ENCODE measurements at regions not wholly inside any gene's neighbourhood (a gene's known extent, or its start where the extent isn't known, plus 50 kb on each side); places are given as distances from the start of the nearest gene placed in this dataset.
"Not testable (repeated sequence)": the region's sequence is repeated elsewhere in the genome, so short reads cannot be mapped to it uniquely, and the experiment has no call there.

DNA sequence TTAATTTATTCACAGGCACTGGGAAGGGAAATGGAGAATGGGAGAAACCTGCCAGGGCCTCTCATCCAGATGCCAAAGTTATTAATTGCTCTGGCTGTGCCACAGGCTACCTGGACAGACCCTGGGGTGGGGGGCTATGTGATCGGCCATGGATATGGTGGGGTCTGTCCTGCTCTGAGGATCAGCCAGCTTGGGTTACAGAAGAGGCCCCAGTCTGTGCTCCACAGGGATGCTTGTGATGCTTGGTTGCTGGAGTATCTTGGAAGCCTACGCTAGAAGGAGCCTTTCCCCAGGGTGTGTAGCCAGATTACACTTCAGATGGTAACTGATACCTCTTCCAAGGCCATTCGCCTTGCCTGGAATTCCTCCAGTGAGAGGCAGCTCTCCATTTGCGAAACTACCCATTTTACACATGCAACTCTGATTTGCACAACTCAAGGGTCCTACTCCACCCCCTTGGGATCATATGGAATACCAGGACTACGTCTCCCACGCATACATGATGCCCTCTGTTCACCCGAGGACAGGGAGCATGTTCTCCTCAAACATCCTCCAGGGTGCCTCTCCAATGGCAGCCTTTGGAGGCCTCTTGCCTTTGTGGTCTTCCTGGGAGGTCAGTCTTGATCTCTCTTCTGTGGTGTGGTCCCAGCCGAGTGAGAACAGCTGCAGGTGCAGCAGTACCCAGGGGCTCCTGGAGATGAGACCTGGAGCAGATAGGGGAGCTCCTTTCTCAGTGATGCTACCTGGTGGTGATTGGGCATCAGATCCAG lies 186.6 kb upstream of the TSHZ3 start:
- 58% methylated on average over 7 of the region's 8 CpGs for WGBS (ENCODE audit: insufficient coverage)
- Histone ChIP-seq H3K4me3 (ENCODE audit: low read length) (no peak overlapping the region), H3K27me3 (ENCODE audit: control insufficient read depth, insufficient read depth, low read length) (no peaks in the 10 kb centered on the region), H3K36me3 (ENCODE audit: control insufficient read depth, insufficient read depth, low read length) (no peaks in the 10 kb centered on the region), H3K9me3 (replicated peaks; ENCODE audit: control insufficient read depth, low read depth, low read length) (no peaks in the 10 kb centered on the region), H3K27ac (ENCODE audit: low read length) (no peak overlapping the region), H3K4me1 (ENCODE audit: control insufficient read depth, insufficient read depth, low read length) (no peaks in the 10 kb centered on the region)
- no peak for DNase-seq

DNA sequence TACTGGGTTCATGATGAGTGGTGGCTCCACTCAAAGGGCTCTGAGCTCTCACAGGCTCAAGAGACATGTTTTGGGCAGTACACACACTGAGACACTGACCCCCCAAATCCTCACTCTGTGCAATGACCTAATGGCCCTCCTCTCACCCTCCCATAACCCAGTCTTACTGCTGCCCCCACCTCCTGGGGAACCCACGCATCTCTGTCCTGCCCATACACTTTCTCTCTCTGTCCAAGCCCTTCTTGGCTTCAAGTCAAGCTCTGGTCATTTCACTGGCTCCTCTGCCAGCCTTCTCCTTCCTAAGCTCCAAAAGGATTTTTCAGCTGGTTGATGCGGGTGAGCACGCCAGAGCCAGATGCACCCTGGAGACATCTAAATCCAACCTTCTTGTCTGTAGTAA lies 187.9 kb upstream of the TSHZ3 start:
- 80% methylated on average over 1 of the region's 3 CpGs for WGBS (ENCODE audit: insufficient coverage)

DNA sequence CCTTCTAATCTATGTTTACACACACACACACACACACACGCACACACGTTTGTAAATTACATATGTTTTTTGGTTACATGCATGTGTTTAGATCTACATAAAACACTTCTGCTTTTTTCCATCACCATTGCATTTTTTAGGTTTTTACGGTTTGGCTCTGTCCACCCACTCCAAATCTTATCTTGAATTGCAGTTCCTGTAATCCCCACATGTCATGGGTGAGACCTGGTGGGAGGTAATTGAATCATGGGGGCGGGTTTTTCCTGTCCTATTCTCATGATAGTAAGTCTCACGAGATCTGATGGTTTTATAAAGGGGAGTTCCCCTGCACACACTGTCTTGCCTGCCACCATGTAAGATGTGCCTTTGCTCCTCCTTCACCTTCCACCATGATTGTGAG lies 188.7 kb upstream of the TSHZ3 start:
- H3K9me3 ChIP-seq (replicated peaks; ENCODE audit: control insufficient read depth, low read depth, low read length); H3K27me3 ChIP-seq (ENCODE audit: control insufficient read depth, insufficient read depth, low read length); H3K4me3 ChIP-seq (ENCODE audit: low read length); DNase-seq; H3K36me3 ChIP-seq (ENCODE audit: control insufficient read depth, insufficient read depth, low read length); H3K4me1 ChIP-seq (ENCODE audit: control insufficient read depth, insufficient read depth, low read length); H3K27ac ChIP-seq (ENCODE audit: low read length): not testable (repeated sequence)
- no CpG with 5 or more reads among the region's 5 CpGs for WGBS (ENCODE audit: insufficient coverage)

More for the DNA sequence above, 187.9 kb upstream of the TSHZ3 start:
- Histone ChIP-seq H3K4me1 (ENCODE audit: control insufficient read depth, insufficient read depth, low read length) (no peaks in the 10 kb centered on the region), H3K27me3 (ENCODE audit: control insufficient read depth, insufficient read depth, low read length) (no peaks in the 10 kb centered on the region), H3K36me3 (ENCODE audit: control insufficient read depth, insufficient read depth, low read length) (no peaks in the 10 kb centered on the region), H3K27ac (ENCODE audit: low read length) (no peak overlapping the region), H3K9me3 (replicated peaks; ENCODE audit: control insufficient read depth, low read depth, low read length) (no peaks in the 10 kb centered on the region), H3K4me3 (ENCODE audit: low read length) (no peak overlapping the region)
- DNase-seq: no peak

DNA sequence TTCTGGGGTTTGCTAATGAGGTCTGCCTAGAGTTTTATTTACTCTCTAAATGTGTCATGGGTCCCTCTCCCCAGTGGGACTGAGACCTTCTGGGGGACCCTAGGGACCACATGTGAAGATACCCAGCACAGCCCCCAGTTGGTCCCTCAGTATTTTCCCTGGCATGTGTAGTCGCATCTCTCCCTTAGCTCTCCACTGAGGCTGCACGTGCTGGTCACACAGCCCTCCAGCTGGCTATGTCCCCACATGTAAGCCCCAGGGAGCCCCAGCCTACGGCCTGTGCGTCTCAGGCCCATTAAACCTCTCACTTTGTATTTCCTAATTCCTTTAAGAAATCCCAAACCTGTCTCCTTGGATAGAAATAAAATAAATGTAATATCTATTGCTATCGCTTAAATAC lies 189.6 kb upstream of the TSHZ3 start:
- no peaks in the 10 kb centered on the region for H3K27me3 ChIP-seq (ENCODE audit: control insufficient read depth, insufficient read depth, low read length)
- no peaks in the 10 kb centered on the region for H3K9me3 ChIP-seq (replicated peaks; ENCODE audit: control insufficient read depth, low read depth, low read length)
- no peaks in the 10 kb centered on the region for H3K36me3 ChIP-seq (ENCODE audit: control insufficient read depth, insufficient read depth, low read length)
- no peak for DNase-seq
- H3K27ac ChIP-seq (ENCODE audit: low read length): no peak overlapping the region
- 34% methylated on average over 2 of the region's 5 CpGs for WGBS (ENCODE audit: insufficient coverage)
- H3K4me1 ChIP-seq (ENCODE audit: control insufficient read depth, insufficient read depth, low read length): no peaks in the 10 kb centered on the region
- H3K4me3 ChIP-seq (ENCODE audit: low read length): no peak overlapping the region

DNA sequence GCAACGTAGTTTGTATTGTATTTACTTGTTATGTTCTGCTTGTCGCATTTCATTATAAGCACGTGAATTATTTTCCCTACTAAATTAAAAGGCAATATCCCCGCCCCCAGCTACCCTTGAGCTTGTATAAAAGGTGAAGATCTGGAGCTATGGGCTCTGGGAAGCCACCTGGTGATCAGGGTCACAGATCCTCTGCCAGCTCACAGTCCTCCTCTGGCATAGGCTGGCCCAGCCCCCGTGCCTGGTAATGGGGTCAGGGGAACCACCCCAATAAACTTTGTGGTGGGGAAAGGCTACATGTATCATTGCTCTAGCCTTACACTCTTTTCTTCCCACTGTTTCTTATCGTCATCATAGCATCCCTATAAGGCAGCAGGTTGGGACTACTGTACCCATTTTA lies 190.2 kb upstream of the TSHZ3 start:
- no CpG with 5 or more reads among the region's 6 CpGs for WGBS (ENCODE audit: insufficient coverage)
- no peaks in the 10 kb centered on the region for H3K4me1 ChIP-seq (ENCODE audit: control insufficient read depth, insufficient read depth, low read length)
- H3K27ac ChIP-seq (ENCODE audit: low read length): no peak overlapping the region
- H3K9me3 ChIP-seq (replicated peaks; ENCODE audit: control insufficient read depth, low read depth, low read length): no peaks in the 10 kb centered on the region
- no peaks in the 10 kb centered on the region for H3K27me3 ChIP-seq (ENCODE audit: control insufficient read depth, insufficient read depth, low read length)
- no peak for DNase-seq
- no peak overlapping the region for H3K4me3 ChIP-seq (ENCODE audit: low read length)
- H3K36me3 ChIP-seq (ENCODE audit: control insufficient read depth, insufficient read depth, low read length): no peaks in the 10 kb centered on the region

DNA sequence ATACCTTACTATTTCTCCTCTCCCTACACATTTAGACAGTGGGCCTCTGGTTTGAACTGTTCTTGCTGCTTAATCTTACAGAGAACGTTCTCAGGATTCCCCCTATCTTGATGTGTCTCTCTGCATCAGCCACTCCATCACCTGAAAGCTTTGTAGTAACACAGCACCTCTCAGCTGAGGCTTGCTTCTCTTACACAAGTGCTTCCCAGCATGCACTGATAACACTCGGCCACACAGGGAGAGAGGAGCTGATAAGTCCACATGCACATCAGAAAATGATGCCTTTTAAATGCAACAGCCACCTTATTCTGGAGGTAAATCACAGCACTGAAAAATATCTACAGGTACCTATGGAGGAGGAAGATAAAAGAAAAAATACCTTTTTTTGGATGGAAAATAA lies 192.2 kb upstream of the TSHZ3 start:
- H3K4me1 ChIP-seq (ENCODE audit: control insufficient read depth, insufficient read depth, low read length): peaks cover 4% of the 10 kb centered on the region
- H3K27me3 ChIP-seq (ENCODE audit: control insufficient read depth, insufficient read depth, low read length): no peaks in the 10 kb centered on the region
- no peak overlapping the region for H3K4me3 ChIP-seq (ENCODE audit: low read length)
- 33% methylated on average over 1 of the region's 2 CpGs for WGBS (ENCODE audit: insufficient coverage)
- no peaks in the 10 kb centered on the region for H3K9me3 ChIP-seq (replicated peaks; ENCODE audit: control insufficient read depth, low read depth, low read length)
- H3K36me3 ChIP-seq (ENCODE audit: control insufficient read depth, insufficient read depth, low read length): no peaks in the 10 kb centered on the region
- H3K27ac ChIP-seq (ENCODE audit: low read length): no peak overlapping the region
- DNase-seq: no peak

DNA sequence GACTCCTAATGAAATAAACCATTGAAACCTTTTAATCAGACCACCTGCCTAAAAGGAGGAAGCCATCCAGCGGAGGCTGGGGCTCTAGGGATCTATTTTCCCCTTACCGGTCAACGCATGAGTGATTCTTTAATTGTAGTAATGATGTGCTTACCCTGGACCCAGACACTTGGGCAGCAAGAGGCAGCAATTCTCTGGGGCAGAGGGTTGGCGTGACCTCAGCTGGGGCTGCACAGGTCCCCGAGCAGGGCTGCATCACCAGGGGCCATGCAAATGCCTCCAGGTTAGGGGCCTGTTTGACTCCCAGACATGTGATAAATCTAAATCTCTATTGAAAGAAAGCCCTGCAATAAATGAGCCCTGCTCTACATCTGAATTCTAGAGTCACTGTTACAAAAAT lies 194.2 kb upstream of the TSHZ3 start:
- Histone ChIP-seq H3K27ac (ENCODE audit: low read length) (no peak overlapping the region), H3K4me3 (ENCODE audit: low read length) (no peak overlapping the region), H3K27me3 (ENCODE audit: control insufficient read depth, insufficient read depth, low read length) (no peaks in the 10 kb centered on the region), H3K9me3 (replicated peaks; ENCODE audit: control insufficient read depth, low read depth, low read length) (no peaks in the 10 kb centered on the region), H3K4me1 (ENCODE audit: control insufficient read depth, insufficient read depth, low read length) (peaks cover 4% of the 10 kb centered on the region), H3K36me3 (ENCODE audit: control insufficient read depth, insufficient read depth, low read length) (no peaks in the 10 kb centered on the region)
- 86% methylated on average over 4 of the region's 5 CpGs for WGBS (ENCODE audit: insufficient coverage)
- no peak for DNase-seq

DNA sequence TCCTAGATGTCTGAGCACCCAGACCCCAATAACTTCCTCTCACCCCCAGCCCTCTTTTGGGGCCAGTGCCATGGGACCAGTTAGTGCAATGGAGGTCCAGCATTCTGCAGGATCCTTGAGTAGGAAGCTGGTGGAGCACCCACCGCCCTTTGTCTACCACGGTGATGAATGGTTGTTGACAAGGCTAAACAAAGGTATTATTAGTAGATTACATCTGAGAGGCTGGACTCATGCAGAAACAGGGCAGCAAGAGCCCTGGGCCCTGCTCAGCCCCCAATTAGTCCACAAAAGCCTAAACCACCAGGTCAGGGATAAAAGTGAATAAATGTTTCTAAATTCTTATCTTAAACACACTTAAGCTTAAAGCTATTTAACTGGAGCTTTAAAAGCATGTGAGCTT lies 196.5 kb upstream of the TSHZ3 start:
- no peaks in the 10 kb centered on the region for H3K9me3 ChIP-seq (replicated peaks; ENCODE audit: control insufficient read depth, low read depth, low read length)
- no peaks in the 10 kb centered on the region for H3K36me3 ChIP-seq (ENCODE audit: control insufficient read depth, insufficient read depth, low read length)
- DNase-seq: no peak
- no peaks in the 10 kb centered on the region for H3K27me3 ChIP-seq (ENCODE audit: control insufficient read depth, insufficient read depth, low read length)
- H3K27ac ChIP-seq (ENCODE audit: low read length): no peak overlapping the region
- H3K4me1 ChIP-seq (ENCODE audit: control insufficient read depth, insufficient read depth, low read length): peaks cover 4% of the 10 kb centered on the region
- no peak overlapping the region for H3K4me3 ChIP-seq (ENCODE audit: low read length)
- WGBS (ENCODE audit: insufficient coverage): 72% methylated on average over 2 of the region's 2 CpGs

DNA sequence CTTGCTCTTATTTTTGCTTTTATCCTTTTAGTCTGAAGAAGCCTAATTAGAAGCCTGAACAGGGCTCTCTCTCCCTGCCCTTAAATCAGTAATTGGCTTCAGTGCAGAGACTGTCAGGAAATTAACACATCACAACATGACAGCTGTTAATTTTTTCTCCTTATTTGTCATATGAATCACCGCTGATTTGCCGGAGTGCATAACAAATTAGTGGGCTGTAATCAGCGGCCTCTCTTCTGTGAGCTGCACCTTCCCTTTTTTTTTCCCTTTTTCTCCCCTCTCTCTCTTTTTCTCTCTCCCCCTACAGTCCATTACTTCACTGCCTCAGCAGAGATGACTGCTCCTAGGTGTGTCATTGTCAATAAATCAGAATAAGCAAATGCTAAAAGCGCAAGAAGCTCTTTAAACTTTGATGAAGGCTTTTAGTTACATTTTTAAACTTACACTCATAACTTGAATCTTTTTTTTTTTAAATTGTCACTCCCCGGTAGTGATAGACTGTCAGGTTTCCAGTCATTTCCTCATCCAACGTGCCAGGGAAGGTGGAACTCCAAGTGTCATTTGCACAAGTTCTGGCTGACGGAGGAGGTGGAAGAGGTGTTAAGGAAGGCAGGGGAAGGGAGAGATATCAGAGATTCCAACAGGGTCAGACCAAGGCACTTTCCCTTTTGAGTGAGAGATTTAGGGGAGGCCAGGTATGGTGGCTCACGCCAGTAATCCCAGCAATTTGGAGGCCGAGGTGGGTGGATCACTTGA lies 197.1 kb upstream of the TSHZ3 start:
- Histone ChIP-seq H3K27me3 (ENCODE audit: control insufficient read depth, insufficient read depth, low read length) (no peaks in the 10 kb centered on the region), H3K4me3 (ENCODE audit: low read length) (no peak overlapping the region), H3K36me3 (ENCODE audit: control insufficient read depth, insufficient read depth, low read length) (no peaks in the 10 kb centered on the region), H3K4me1 (ENCODE audit: control insufficient read depth, insufficient read depth, low read length) (peaks cover 4% of the 10 kb centered on the region), H3K9me3 (replicated peaks; ENCODE audit: control insufficient read depth, low read depth, low read length) (no peaks in the 10 kb centered on the region), H3K27ac (ENCODE audit: low read length) (no peak overlapping the region)
- no peak for DNase-seq
- 64% methylated on average over 6 of the region's 9 CpGs for WGBS (ENCODE audit: insufficient coverage)

DNA sequence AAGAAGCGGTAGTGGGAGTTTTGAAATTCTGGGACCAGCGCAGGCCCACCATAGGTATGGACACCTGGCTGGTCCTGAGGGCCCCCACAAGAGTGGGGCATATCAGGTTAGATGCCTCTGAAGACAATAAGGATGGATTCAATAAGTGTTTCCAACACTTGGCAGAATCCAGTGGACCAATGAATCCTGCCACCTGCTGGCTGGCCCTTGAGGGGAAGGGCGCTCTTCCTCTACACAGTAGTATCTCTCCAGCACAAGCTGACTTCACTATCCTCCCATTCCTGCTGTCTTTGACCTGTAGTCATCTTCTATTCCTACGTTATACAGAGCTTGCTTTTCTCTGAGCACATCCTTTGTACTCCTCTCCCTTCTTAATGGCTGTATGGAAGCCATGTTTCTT lies 199.7 kb upstream of the TSHZ3 start:
- Histone ChIP-seq H3K4me3 (ENCODE audit: low read length) (no peak overlapping the region), H3K27ac (ENCODE audit: low read length) (no peak overlapping the region), H3K36me3 (ENCODE audit: control insufficient read depth, insufficient read depth, low read length) (no peaks in the 10 kb centered on the region), H3K9me3 (replicated peaks; ENCODE audit: control insufficient read depth, low read depth, low read length) (no peaks in the 10 kb centered on the region), H3K27me3 (ENCODE audit: control insufficient read depth, insufficient read depth, low read length) (no peaks in the 10 kb centered on the region), H3K4me1 (ENCODE audit: control insufficient read depth, insufficient read depth, low read length) (peaks cover 10% of the 10 kb centered on the region)
- peak; percentile 26 for DNase-seq
- 100% methylated on average over 1 of the region's 4 CpGs for WGBS (ENCODE audit: insufficient coverage)

Measured in muscle of leg (tissue), 3 donors.